ENCODE measurements at regions not wholly inside any gene's neighbourhood (a gene's known extent, or its start where the extent isn't known, plus 50 kb on each side); places are given as distances from the start of the nearest gene placed in this dataset.

DNA sequence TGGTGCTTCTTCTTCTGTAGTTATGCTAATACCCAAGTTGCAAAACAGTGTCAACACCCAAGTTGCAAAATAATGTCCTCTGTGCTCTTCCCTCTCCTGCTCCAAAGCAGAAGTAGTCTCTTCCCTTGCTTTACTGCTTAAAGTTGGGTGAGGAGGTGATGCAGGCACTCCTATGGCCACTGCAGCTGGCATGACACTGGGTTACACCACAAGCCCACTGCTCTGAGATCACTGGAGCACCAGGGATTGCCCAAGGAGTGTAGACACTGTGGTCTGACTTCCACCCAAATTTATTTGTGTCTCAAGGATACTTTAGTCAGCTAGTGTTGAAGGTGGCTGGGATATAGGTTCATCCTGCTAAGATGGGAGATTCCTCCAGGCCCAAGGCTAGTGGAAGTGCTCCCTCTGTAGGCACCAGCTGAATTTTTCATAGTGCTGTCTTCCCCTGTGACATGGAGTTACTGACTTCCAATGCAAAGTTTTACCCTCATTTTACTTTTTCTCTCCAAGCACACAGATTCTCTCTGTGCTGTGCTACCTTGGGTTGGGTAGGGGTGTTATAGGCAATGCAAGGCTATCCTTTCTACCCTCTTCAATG lies 196.2 kb upstream of the TENT5D start:
- Histone ChIP-seq H3K27me3 (ENCODE audit: control insufficient read depth, insufficient read depth, low read length) (no peaks in the 10 kb centered on the region), H3K4me3 (ENCODE audit: low read depth, low read length) (no peak overlapping the region), H3K36me3 (ENCODE audit: control insufficient read depth, insufficient read depth, low read length) (no peaks in the 10 kb centered on the region)
- TF ChIP-seq, protein P1, sequence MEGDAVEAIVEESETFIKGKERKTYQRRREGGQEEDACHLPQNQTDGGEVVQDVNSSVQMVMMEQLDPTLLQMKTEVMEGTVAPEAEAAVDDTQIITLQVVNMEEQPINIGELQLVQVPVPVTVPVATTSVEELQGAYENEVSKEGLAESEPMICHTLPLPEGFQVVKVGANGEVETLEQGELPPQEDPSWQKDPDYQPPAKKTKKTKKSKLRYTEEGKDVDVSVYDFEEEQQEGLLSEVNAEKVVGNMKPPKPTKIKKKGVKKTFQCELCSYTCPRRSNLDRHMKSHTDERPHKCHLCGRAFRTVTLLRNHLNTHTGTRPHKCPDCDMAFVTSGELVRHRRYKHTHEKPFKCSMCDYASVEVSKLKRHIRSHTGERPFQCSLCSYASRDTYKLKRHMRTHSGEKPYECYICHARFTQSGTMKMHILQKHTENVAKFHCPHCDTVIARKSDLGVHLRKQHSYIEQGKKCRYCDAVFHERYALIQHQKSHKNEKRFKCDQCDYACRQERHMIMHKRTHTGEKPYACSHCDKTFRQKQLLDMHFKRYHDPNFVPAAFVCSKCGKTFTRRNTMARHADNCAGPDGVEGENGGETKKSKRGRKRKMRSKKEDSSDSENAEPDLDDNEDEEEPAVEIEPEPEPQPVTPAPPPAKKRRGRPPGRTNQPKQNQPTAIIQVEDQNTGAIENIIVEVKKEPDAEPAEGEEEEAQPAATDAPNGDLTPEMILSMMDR (IDR thresholded peaks at IDR 0.05; ENCODE audit: insufficient read depth, low read length, poor library complexity, severe bottlenecking): no peak
- DNase-seq (ENCODE audit: low read depth): no peak

DNA sequence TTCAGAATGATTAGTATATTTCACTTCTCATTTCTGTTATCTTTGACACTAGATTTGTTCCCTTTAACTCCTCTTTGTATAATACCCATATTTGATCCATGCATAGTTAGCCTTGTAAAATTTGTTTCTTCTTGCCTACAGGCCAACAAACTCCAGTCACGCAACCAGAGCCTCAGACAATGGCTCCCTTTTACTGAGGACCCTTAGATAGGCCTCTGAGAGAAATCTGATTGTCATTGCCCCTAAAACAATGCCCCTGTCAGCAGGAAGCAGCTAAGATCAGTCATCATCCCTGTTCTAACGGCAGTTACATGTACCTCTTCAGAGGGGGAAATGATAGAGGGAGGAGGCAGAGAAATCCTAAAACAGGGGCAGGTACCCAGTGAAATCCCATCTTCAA lies 190.6 kb upstream of the TENT5D start:
- TF ChIP-seq, protein P1 (IDR thresholded peaks at IDR 0.05; ENCODE audit: insufficient read depth, low read length, poor library complexity, severe bottlenecking): no peak
- no peak for DNase-seq (ENCODE audit: low read depth)
- Histone ChIP-seq H3K36me3 (ENCODE audit: control insufficient read depth, insufficient read depth, low read length) (no peaks in the 10 kb centered on the region), H3K27me3 (ENCODE audit: control insufficient read depth, insufficient read depth, low read length) (no peaks in the 10 kb centered on the region), H3K4me3 (ENCODE audit: low read depth, low read length) (no peak overlapping the region)

DNA sequence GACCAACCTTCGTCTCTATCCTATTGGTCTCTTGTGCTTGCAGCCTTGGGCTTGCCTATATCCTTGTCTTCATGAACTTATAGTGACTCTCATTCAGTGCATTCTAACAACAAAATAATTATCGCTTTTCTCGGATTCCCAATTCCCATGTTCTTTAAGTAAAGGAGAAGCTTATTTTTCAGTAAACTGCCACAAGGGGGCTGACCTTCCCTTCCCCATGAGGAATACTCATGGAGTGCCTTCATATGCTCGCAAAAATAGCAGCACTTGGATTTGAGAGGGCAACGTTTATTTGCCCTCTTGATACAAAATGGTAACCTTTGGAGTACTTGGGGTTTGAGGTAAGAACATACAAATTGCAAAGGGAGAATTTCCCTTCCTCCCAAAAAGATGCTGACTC lies 183.2 kb upstream of the TENT5D start:
- TF ChIP-seq, protein P1 (IDR thresholded peaks at IDR 0.05; ENCODE audit: insufficient read depth, low read length, poor library complexity, severe bottlenecking): no peak
- Histone ChIP-seq H3K36me3 (ENCODE audit: control insufficient read depth, insufficient read depth, low read length) (no peaks in the 10 kb centered on the region), H3K27me3 (ENCODE audit: control insufficient read depth, insufficient read depth, low read length) (no peaks in the 10 kb centered on the region), H3K4me3 (ENCODE audit: low read depth, low read length) (no peak overlapping the region)
- no peak for DNase-seq (ENCODE audit: low read depth)

DNA sequence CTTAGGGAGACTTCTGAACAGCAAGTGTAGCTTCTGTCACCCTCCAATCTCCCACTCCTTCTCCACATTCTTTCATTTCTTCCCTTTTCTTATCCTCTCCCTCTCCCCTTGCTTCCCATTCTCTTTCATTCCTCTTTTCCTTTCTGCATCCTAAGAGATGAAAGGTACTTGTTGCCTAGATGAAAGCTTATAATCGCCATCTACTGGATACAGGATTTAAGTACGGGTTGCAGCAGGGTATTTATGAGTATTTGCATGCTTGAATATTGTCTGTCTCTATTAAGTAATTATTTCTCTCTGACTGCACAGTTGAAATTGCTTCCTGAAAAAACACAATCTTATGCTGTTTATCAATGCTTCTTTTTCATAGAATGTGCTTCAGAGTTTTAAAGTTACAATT lies 174.0 kb upstream of the TENT5D start:
- Histone ChIP-seq H3K36me3 (ENCODE audit: control insufficient read depth, insufficient read depth, low read length) (no peaks in the 10 kb centered on the region), H3K27me3 (ENCODE audit: control insufficient read depth, insufficient read depth, low read length) (no peaks in the 10 kb centered on the region), H3K4me3 (ENCODE audit: low read depth, low read length) (no peak overlapping the region)
- DNase-seq (ENCODE audit: low read depth): no peak
- TF ChIP-seq, protein P1 (IDR thresholded peaks at IDR 0.05; ENCODE audit: insufficient read depth, low read length, poor library complexity, severe bottlenecking): no peak

DNA sequence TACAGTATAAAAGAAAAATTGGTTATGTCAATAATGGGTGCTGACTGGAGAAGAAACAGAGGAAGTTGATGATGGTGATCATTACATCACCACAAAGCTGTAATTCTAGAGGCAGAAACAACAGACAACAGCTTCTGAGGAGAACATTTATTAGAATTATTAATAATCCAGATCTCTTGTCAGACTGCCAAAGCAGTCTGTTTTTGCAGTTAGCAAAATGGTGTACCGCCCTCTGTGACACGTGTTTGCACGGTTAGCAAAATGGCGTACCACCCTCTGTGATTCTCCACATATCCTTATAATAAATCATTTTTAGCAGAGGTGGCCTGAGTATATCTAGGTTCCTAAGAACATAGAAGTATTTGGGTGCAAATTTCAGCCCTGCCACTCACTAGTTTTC lies 154.0 kb upstream of the TENT5D start:
- TF ChIP-seq, protein P1 (IDR thresholded peaks at IDR 0.05; ENCODE audit: insufficient read depth, low read length, poor library complexity, severe bottlenecking): no peak
- no peak for DNase-seq (ENCODE audit: low read depth)
- Histone ChIP-seq H3K4me3 (ENCODE audit: low read depth, low read length) (no peak overlapping the region), H3K36me3 (ENCODE audit: control insufficient read depth, insufficient read depth, low read length) (no peaks in the 10 kb centered on the region), H3K27me3 (ENCODE audit: control insufficient read depth, insufficient read depth, low read length) (no peaks in the 10 kb centered on the region)

DNA sequence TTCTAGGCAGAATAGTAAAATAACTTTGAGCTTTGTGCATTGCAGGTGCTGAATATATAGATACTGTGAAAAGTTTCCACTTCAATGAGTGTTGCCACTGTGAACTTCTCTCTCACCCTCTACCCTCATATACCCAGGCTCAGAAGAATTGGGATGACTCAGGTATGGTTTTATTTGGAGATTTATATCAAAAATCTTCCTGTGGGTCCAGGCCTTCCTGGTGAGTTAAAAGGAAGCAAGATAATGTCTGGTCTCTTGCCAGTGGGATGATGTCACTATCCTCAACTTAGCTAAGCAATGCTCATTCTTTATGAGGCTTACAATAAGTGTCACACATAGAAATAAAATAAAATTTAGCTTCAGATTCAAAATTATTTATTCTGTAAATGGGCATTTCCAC lies 153.3 kb upstream of the TENT5D start:
- Histone ChIP-seq H3K4me3 (ENCODE audit: low read depth, low read length) (no peak overlapping the region), H3K36me3 (ENCODE audit: control insufficient read depth, insufficient read depth, low read length) (no peaks in the 10 kb centered on the region), H3K27me3 (ENCODE audit: control insufficient read depth, insufficient read depth, low read length) (no peaks in the 10 kb centered on the region)
- TF ChIP-seq, protein P1 (IDR thresholded peaks at IDR 0.05; ENCODE audit: insufficient read depth, low read length, poor library complexity, severe bottlenecking): no peak
- no peak for DNase-seq (ENCODE audit: low read depth)

All from kidney epithelial cell (primary cell).